HCT116 (cell line): ENCODE measurements at regions not wholly inside any gene's neighbourhood (a gene's known extent, or its start where the extent isn't known, plus 50 kb on each side); places are given as distances from the start of the nearest gene placed in this dataset.

Source experiments
- CEBPB ChIP-seq: IDR thresholded peaks from 2 replicates; pipeline ENCODE4 v1.6.1; 2012; ENCODE audit warnings: low read depth
- CTCF ChIP-seq, 3 experiments: fragments of 200-600 bp in 1 of 3; sonication (generic) in 1 of 3; IDR thresholded peaks in 2 of 3; conservative IDR thresholded peaks in 1 of 3; 2 replicates each; pipeline ENCODE4 v1.5.1; 2012 to 2017; ENCODE audit warnings: low read depth in 2 of 3, low read length in 2 of 3, antibody characterized with exemption in 1 of 3, borderline replicate concordance in 1 of 3, control low read depth in 1 of 3, mild to moderate bottlenecking in 1 of 3, mixed read lengths in 1 of 3, mixed run types in 1 of 3, moderate library complexity in 1 of 3; ENCODE audit not compliant: insufficient read depth in 1 of 3
- YY1 ChIP-seq: IDR thresholded peaks from 2 replicates; pipeline ENCODE4 v1.6.1; 2011; ENCODE audit warnings: low read length, low read depth, moderate library complexity, mild to moderate bottlenecking; ENCODE audit not compliant: insufficient replicate concordance; ENCODE audit errors: extremely low read depth
- TF ChIP-seq, protein P1 (sequence below): IDR thresholded peaks from 2 replicates; pipeline ENCODE4 v1.6.1; 2012
- TF ChIP-seq, protein P2 (sequence below): IDR thresholded peaks from 2 replicates; pipeline ENCODE4 v1.6.1; 2012
- TF ChIP-seq, protein P3 (sequence below): IDR thresholded peaks from 2 replicates; pipeline ENCODE4 v1.6.1; 2012; ENCODE audit warnings: low read depth

DNA sequence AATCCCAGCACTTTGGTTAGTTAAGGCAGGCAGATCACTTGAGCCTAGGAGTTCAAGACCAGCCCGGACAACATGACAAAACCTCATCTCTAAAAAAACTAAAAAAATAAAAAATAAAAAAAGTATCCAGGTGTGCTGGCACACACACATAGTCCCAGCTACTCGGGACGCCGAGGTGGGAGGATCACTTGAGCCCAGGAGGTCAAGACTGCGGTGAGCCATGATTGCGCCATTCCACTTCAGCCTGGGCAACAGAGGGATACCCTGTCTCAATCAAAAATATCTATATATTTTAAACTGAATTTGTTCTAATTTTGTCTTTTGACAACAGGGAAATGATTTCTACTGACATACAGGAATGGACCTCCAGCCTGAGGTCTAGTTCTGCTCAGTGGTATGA lies 73.3 kb upstream of the MBOAT2 start:
- no peak for TF ChIP-seq CEBPB
- TF ChIP-seq CTCF (IDR thresholded peaks at IDR 0.05 in 2 of 3, conservative IDR thresholded peaks at IDR 0.05 in 1 of 3; ENCODE audit: borderline replicate concordance in 1 of 3, insufficient read depth in 1 of 3, low read depth in 2 of 3, low read length in 2 of 3), result no peak
- TF ChIP-seq, protein P1, sequence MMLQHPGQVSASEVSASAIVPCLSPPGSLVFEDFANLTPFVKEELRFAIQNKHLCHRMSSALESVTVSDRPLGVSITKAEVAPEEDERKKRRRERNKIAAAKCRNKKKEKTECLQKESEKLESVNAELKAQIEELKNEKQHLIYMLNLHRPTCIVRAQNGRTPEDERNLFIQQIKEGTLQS, result no peak
- TF ChIP-seq YY1, result no peak
- TF ChIP-seq, protein P2, sequence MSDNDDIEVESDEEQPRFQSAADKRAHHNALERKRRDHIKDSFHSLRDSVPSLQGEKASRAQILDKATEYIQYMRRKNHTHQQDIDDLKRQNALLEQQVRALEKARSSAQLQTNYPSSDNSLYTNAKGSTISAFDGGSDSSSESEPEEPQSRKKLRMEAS, result no peak
- TF ChIP-seq, protein P3, sequence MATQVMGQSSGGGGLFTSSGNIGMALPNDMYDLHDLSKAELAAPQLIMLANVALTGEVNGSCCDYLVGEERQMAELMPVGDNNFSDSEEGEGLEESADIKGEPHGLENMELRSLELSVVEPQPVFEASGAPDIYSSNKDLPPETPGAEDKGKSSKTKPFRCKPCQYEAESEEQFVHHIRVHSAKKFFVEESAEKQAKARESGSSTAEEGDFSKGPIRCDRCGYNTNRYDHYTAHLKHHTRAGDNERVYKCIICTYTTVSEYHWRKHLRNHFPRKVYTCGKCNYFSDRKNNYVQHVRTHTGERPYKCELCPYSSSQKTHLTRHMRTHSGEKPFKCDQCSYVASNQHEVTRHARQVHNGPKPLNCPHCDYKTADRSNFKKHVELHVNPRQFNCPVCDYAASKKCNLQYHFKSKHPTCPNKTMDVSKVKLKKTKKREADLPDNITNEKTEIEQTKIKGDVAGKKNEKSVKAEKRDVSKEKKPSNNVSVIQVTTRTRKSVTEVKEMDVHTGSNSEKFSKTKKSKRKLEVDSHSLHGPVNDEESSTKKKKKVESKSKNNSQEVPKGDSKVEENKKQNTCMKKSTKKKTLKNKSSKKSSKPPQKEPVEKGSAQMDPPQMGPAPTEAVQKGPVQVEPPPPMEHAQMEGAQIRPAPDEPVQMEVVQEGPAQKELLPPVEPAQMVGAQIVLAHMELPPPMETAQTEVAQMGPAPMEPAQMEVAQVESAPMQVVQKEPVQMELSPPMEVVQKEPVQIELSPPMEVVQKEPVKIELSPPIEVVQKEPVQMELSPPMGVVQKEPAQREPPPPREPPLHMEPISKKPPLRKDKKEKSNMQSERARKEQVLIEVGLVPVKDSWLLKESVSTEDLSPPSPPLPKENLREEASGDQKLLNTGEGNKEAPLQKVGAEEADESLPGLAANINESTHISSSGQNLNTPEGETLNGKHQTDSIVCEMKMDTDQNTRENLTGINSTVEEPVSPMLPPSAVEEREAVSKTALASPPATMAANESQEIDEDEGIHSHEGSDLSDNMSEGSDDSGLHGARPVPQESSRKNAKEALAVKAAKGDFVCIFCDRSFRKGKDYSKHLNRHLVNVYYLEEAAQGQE, result no peak
